Epithelial cell of esophagus (primary cell): ENCODE measurements at regions not wholly inside any gene's neighbourhood (a gene's known extent, or its start where the extent isn't known, plus 50 kb on each side); places are given as distances from the start of the nearest gene placed in this dataset.

Source experiments
- DNase-seq: peaks from one replicate; pipeline ENCODE4 v3.0.0; 2010; ENCODE audit warnings: low read depth
- H3K4me3 ChIP-seq: 2 replicates; pipeline ENCODE4 v1.5.1; 2011; ENCODE audit warnings: mild to moderate bottlenecking, low read length, control low read depth
- CTCF ChIP-seq: IDR thresholded peaks from 2 replicates; pipeline ENCODE4 v1.5.1; 2011; ENCODE audit warnings: low read depth, mild to moderate bottlenecking, low read length, control low read depth, inconsistent platforms; ENCODE audit not compliant: insufficient read depth; ENCODE audit errors: missing control alignments

GRCh38 chr1:200342511-200343311, 67.1 kb downstream of the ZNF281 start:
- peak; percentile 43 for DNase-seq
- TF ChIP-seq CTCF, result no peak
- no peak overlapping the region for H3K4me3 ChIP-seq

- DNase-seq, result no peak
- H3K4me3 ChIP-seq, result no peak overlapping the region
- TF ChIP-seq CTCF, result no peak
Observed at GRCh38 chr1:200338451-200338850, 71.4 kb downstream of the ZNF281 start.

- no peak for DNase-seq
- no peak overlapping the region for H3K4me3 ChIP-seq
- no peak for TF ChIP-seq CTCF
Observed at GRCh38 chr1:200337831-200338230, 72.0 kb downstream of the ZNF281 start.

- TF ChIP-seq CTCF, result no peak
- no peak for DNase-seq
- no peak overlapping the region for H3K4me3 ChIP-seq
Observed at GRCh38 chr1:200337410-200337809, 72.4 kb downstream of the ZNF281 start.

GRCh38 chr1:200336901-200337391, 72.9 kb downstream of the ZNF281 start:
- H3K4me3 ChIP-seq, result no peak overlapping the region
- DNase-seq, result no peak
- no peak for TF ChIP-seq CTCF

GRCh38 chr1:200336101-200336845, 73.6 kb downstream of the ZNF281 start:
- DNase-seq, result peak; percentile 85
- no peak for TF ChIP-seq CTCF
- no peak overlapping the region for H3K4me3 ChIP-seq
